ENCODE measurements at regions not wholly inside any gene's neighbourhood (a gene's known extent, or its start where the extent isn't known, plus 50 kb on each side); places are given as distances from the start of the nearest gene placed in this dataset.

- TF ChIP-seq, protein P1, sequence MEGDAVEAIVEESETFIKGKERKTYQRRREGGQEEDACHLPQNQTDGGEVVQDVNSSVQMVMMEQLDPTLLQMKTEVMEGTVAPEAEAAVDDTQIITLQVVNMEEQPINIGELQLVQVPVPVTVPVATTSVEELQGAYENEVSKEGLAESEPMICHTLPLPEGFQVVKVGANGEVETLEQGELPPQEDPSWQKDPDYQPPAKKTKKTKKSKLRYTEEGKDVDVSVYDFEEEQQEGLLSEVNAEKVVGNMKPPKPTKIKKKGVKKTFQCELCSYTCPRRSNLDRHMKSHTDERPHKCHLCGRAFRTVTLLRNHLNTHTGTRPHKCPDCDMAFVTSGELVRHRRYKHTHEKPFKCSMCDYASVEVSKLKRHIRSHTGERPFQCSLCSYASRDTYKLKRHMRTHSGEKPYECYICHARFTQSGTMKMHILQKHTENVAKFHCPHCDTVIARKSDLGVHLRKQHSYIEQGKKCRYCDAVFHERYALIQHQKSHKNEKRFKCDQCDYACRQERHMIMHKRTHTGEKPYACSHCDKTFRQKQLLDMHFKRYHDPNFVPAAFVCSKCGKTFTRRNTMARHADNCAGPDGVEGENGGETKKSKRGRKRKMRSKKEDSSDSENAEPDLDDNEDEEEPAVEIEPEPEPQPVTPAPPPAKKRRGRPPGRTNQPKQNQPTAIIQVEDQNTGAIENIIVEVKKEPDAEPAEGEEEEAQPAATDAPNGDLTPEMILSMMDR (IDR thresholded peaks at IDR 0.05; ENCODE audit: extremely low read depth, insufficient read depth, missing control alignments) = no peak
- DNase-seq (ENCODE audit: low spot score) = no peak
- in situ Hi-C loops (cut with MboI; ENCODE audit: low pct_unique_long_range_greater_than_20kb, low sequenced_read_pairs, unreplicated experiment) = no loop called here
These were observed 171.7 kb upstream of the PFKP start for GRCh38 chr10:2895594-2896196.

GRCh38 chr10:2893991-2894390 is 173.4 kb upstream of the PFKP start:
- TF ChIP-seq, protein P1 (IDR thresholded peaks at IDR 0.05; ENCODE audit: extremely low read depth, insufficient read depth, missing control alignments) = no peak
- in situ Hi-C loops (cut with MboI; ENCODE audit: low pct_unique_long_range_greater_than_20kb, low sequenced_read_pairs, unreplicated experiment) = no loop called here
- no peak for DNase-seq (ENCODE audit: low spot score)

- TF ChIP-seq, protein P1 (IDR thresholded peaks at IDR 0.05; ENCODE audit: extremely low read depth, insufficient read depth, missing control alignments) = no peak
- no peak for DNase-seq (ENCODE audit: low spot score)
- in situ Hi-C loops (cut with MboI; ENCODE audit: low pct_unique_long_range_greater_than_20kb, low sequenced_read_pairs, unreplicated experiment) = no loop called here
These were observed 174.0 kb upstream of the PFKP start for GRCh38 chr10:2893158-2893845.

DNA sequence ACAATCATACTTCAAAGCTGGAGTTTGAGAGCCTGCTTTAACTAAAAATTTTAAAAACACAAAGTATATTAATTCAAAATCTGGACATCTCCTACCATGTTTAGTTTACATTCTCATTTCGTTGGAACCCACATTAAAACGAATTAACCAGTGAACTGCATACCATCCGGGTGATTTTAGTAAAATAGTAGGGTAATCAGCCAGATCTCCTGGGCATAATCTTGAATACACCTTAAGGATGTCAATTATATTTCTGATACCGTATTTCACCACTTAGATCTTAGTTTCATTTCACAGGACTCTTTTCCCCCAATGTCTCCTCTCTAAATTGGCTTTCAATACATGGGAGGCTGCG is 175.6 kb upstream of the PFKP start:
- TF ChIP-seq, protein P1 (IDR thresholded peaks at IDR 0.05; ENCODE audit: extremely low read depth, insufficient read depth, missing control alignments) = no peak
- DNase-seq (ENCODE audit: low spot score) = no peak
- in situ Hi-C loops (cut with MboI; ENCODE audit: low pct_unique_long_range_greater_than_20kb, low sequenced_read_pairs, unreplicated experiment) = no loop called here

DNA sequence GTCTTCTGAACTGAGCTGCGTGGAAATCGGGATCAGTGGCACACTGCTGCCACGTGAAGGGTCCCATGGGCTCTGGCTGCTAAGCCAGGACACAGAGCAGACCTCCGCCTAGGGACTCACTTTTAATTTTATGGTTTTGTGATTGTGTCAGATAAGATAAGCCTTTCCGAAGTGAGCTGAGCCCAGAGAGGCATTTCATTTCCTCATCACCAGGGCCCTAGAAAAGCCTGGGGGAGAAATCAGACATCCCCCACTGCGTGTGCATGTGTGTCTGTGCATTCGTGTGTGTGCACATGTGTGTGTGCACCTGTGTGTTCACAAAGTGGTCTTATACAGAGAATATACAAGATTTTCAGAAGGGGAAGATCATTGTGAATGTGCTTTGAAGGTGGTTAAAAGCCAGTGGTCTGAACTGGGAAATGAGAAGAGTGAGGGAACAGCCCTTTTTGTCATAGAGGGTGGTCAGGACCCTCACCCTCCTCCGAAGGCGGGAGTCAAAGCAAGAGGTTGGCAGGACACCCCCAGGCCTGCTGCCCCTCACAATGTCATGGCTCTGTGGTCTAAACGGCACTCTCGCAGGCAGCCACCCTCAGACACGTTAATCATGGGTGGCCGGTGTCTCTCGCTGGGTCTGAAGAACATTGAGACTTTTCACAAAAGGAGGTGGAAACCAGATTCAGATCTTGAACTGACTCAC is 176.1 kb upstream of the PFKP start:
- TF ChIP-seq, protein P1 (IDR thresholded peaks at IDR 0.05; ENCODE audit: extremely low read depth, insufficient read depth, missing control alignments) = no peak
- in situ Hi-C loops (cut with MboI; ENCODE audit: low pct_unique_long_range_greater_than_20kb, low sequenced_read_pairs, unreplicated experiment) = no loop called here
- no peak for DNase-seq (ENCODE audit: low spot score)

GRCh38 chr10:2890093-2890492 is 177.3 kb upstream of the PFKP start:
- in situ Hi-C loops (cut with MboI; ENCODE audit: low pct_unique_long_range_greater_than_20kb, low sequenced_read_pairs, unreplicated experiment) = no loop called here
- no peak for DNase-seq (ENCODE audit: low spot score)
- TF ChIP-seq, protein P1 (IDR thresholded peaks at IDR 0.05; ENCODE audit: extremely low read depth, insufficient read depth, missing control alignments) = no peak

Data from GM13977 (cell line).